ENCODE measurements at regions not wholly inside any gene's neighbourhood (a gene's known extent, or its start where the extent isn't known, plus 50 kb on each side); places are given as distances from the start of the nearest gene placed in this dataset.

GRCh38 chr6:122161136-122161535 lies 238.3 kb upstream of the HSF2 start:
- no peak for TF ChIP-seq CTCF (IDR thresholded peaks at IDR 0.05)
- no peak for TF ChIP-seq EZH2 (IDR thresholded peaks at IDR 0.05)
- no peak for TF ChIP-seq EZH2phosphoT487 (IDR thresholded peaks at IDR 0.05)

Measured in neural progenitor cell (in vitro differentiated cells).